Renal pelvis (tissue), 1 donor: ENCODE measurements at regions not wholly inside any gene's neighbourhood (a gene's known extent, or its start where the extent isn't known, plus 50 kb on each side); places are given as distances from the start of the nearest gene placed in this dataset.

Experiments
- DNase-seq: peaks from one replicate; pipeline ENCODE4 v3.0.0-alpha.2; 2013

GRCh38 chr17:70021726-70022125 is 53.3 kb upstream of the KCNJ16 start:
- no peak for DNase-seq

GRCh38 chr17:70022175-70022574 is 52.9 kb upstream of the KCNJ16 start:
- DNase-seq = no peak

GRCh38 chr17:70024253-70024652 is 50.8 kb upstream of the KCNJ16 start:
- no peak for DNase-seq
